Activated CD4-positive, alpha-beta T cell treated with anti-CD3 and anti-CD28 coated beads, Interleukin-2, amount 50 U/mL, for 24 hours (primary cell): ENCODE measurements at regions not wholly inside any gene's neighbourhood (a gene's known extent, or its start where the extent isn't known, plus 50 kb on each side); places are given as distances from the start of the nearest gene placed in this dataset.
"Not testable (repeated sequence)": the region's sequence is repeated elsewhere in the genome, so short reads cannot be mapped to it uniquely, and the experiment has no call there.

ENCODE experiments used
- DNase-seq, 2 donors: peaks; one replicate each; pipeline ENCODE4 v3.0.0-alpha.2; 2020; ENCODE audit warnings: low read depth in 1 of 2, low spot score in 1 of 2

GRCh38 chr18:1104181-1104881, 199.7 kb downstream of the ADCYAP1 start:
- DNase-seq = no peak

- no peak for DNase-seq
Observed at GRCh38 chr18:1124495-1124894, 219.8 kb downstream of the ADCYAP1 start.

GRCh38 chr18:1133541-1133940, 228.9 kb downstream of the ADCYAP1 start:
- no peak for DNase-seq

- DNase-seq = no peak
Observed at GRCh38 chr18:1147730-1148129, 243.1 kb downstream of the ADCYAP1 start.

- no peak for DNase-seq
Observed at GRCh38 chr18:1149709-1150108, 245.0 kb downstream of the ADCYAP1 start.

- no peak for DNase-seq
Observed at GRCh38 chr18:1150344-1150743, 245.7 kb downstream of the ADCYAP1 start.

GRCh38 chr18:1152958-1153357, 248.3 kb downstream of the ADCYAP1 start:
- DNase-seq = not testable (repeated sequence)

- no peak for DNase-seq
Observed at GRCh38 chr18:1173593-1173992, 268.9 kb downstream of the ADCYAP1 start.

GRCh38 chr18:1177232-1177631, 272.6 kb downstream of the ADCYAP1 start:
- no peak for DNase-seq

GRCh38 chr18:1191341-1191740, 286.7 kb downstream of the ADCYAP1 start:
- no peak for DNase-seq

GRCh38 chr18:1213126-1213525, 308.5 kb downstream of the ADCYAP1 start:
- DNase-seq = no peak

- DNase-seq = no peak
Observed at GRCh38 chr18:1222880-1223279, 318.2 kb downstream of the ADCYAP1 start.

GRCh38 chr18:1227025-1227424, 322.4 kb downstream of the ADCYAP1 start:
- no peak for DNase-seq

- no peak for DNase-seq
Observed at GRCh38 chr18:1229634-1230033, 325.0 kb downstream of the ADCYAP1 start.

GRCh38 chr18:1232867-1233266, 328.2 kb downstream of the ADCYAP1 start:
- DNase-seq = no peak

- DNase-seq = no peak
Observed at GRCh38 chr18:1240701-1241100, 336.0 kb downstream of the ADCYAP1 start.

- DNase-seq = no peak
Observed at GRCh38 chr18:1244397-1245122, 339.9 kb downstream of the ADCYAP1 start.

GRCh38 chr18:1246827-1247226, 342.2 kb downstream of the ADCYAP1 start:
- no peak for DNase-seq

- DNase-seq = no peak
Observed at GRCh38 chr18:1252534-1252933, 347.9 kb downstream of the ADCYAP1 start.

- no peak for DNase-seq
Observed at GRCh38 chr18:1252936-1253335, 348.3 kb downstream of the ADCYAP1 start.

- DNase-seq = no peak
Observed at GRCh38 chr18:1253827-1254226, 349.2 kb downstream of the ADCYAP1 start.

GRCh38 chr18:1261054-1261453, 356.4 kb downstream of the ADCYAP1 start:
- DNase-seq = no peak

GRCh38 chr18:1267021-1267420, 362.4 kb downstream of the ADCYAP1 start:
- DNase-seq = no peak
